ENCODE measurements at regions not wholly inside any gene's neighbourhood (a gene's known extent, or its start where the extent isn't known, plus 50 kb on each side); places are given as distances from the start of the nearest gene placed in this dataset.

DNA sequence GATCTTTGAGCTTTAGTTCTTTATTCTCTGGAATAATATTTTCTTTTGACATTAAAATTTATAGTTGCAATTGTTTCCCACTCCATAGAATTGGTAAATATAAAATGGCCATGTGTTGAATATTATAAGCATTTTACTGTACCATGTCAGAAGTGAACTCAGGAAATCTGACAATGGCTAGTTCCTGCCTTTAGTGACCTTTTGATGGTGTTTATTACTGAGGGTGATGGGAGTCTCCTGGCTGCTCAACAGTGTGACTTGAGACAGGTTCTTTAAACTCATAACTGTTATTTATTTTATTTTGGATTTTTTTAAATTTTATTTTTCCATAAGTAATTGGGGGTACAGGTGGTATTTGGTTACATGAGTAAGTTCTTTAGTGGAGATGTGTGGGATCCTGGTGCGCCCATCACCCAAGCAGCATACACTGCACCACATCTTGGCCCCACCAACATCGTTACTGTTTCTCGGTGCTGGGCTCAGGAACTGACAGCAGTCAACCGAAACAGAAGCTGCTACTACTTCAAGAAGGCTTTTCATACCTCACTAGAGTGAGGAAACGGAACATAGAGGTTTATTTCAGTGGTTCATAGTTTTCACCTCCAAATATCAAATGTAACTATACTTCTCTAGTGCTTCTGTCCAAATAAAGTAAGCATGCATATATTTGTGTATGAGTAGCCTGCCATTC, 90.4 kb downstream of the PLEKHG1 start (continued):
- TF ChIP-seq, protein P1, sequence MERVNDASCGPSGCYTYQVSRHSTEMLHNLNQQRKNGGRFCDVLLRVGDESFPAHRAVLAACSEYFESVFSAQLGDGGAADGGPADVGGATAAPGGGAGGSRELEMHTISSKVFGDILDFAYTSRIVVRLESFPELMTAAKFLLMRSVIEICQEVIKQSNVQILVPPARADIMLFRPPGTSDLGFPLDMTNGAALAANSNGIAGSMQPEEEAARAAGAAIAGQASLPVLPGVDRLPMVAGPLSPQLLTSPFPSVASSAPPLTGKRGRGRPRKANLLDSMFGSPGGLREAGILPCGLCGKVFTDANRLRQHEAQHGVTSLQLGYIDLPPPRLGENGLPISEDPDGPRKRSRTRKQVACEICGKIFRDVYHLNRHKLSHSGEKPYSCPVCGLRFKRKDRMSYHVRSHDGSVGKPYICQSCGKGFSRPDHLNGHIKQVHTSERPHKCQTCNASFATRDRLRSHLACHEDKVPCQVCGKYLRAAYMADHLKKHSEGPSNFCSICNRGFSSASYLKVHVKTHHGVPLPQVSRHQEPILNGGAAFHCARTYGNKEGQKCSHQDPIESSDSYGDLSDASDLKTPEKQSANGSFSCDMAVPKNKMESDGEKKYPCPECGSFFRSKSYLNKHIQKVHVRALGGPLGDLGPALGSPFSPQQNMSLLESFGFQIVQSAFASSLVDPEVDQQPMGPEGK (CRISPR knock-in tag; IDR thresholded peaks at IDR 0.05; ENCODE audit: borderline replicate concordance), result no peak
- no peak for TF ChIP-seq ZFP30 (CRISPR knock-in tag; IDR thresholded peaks at IDR 0.05)
- TF ChIP-seq SNAI2 (CRISPR knock-in tag; IDR thresholded peaks at IDR 0.05), result no peak
- no peak for TF ChIP-seq RARB (CRISPR knock-in tag; IDR thresholded peaks at IDR 0.05)

DNA sequence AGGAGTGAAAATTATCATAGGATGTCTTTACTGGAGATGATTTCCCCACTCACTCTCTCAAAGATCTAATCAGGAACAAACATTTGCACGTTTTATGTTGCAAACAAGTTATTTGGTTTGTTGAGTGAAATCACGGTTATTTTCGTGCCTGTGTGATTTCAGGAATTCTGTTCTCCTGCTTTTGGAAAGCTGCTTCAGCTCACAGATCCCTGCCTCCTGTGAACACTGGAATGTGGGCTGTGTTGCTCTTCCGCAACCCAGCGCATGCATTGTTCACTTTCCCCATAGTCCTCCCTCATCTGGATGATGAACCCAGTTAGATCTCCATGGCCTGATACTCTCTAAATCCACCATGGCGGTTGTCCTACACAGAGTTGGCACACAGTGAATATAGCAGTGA, 91.0 kb downstream of the PLEKHG1 start:
- no peak for ATAC-seq
- TF ChIP-seq ZFP3 (CRISPR knock-in tag; IDR thresholded peaks at IDR 0.05), result no peak
- no peak for TF ChIP-seq ZNF70 (CRISPR knock-in tag; IDR thresholded peaks at IDR 0.05)
- TF ChIP-seq, protein P1 (CRISPR knock-in tag; IDR thresholded peaks at IDR 0.05; ENCODE audit: borderline replicate concordance), result no peak
- TF ChIP-seq TCF4 (CRISPR knock-in tag; IDR thresholded peaks at IDR 0.05; ENCODE audit: borderline replicate concordance), result no peak
- TF ChIP-seq ARNTL (CRISPR knock-in tag; IDR thresholded peaks at IDR 0.05; ENCODE audit: borderline replicate concordance, low read depth), result no peak
- no peak for TF ChIP-seq ZC3H10 (CRISPR knock-in tag; IDR thresholded peaks at IDR 0.05)
- TF ChIP-seq CSDC2 (CRISPR knock-in tag; IDR thresholded peaks at IDR 0.05), result no peak
- TF ChIP-seq OSR1 (CRISPR knock-in tag; IDR thresholded peaks at IDR 0.05), result no peak
- TF ChIP-seq RARB (CRISPR knock-in tag; IDR thresholded peaks at IDR 0.05), result no peak
- TF ChIP-seq ZNF8 (CRISPR knock-in tag; IDR thresholded peaks at IDR 0.05), result no peak
- no peak for TF ChIP-seq ISL1 (CRISPR knock-in tag; IDR thresholded peaks at IDR 0.05)
- no peak for TF ChIP-seq SNAI2 (CRISPR knock-in tag; IDR thresholded peaks at IDR 0.05)
- no peak for TF ChIP-seq BACH2 (CRISPR knock-in tag; IDR thresholded peaks at IDR 0.05; ENCODE audit: borderline replicate concordance)
- TF ChIP-seq, protein P2, sequence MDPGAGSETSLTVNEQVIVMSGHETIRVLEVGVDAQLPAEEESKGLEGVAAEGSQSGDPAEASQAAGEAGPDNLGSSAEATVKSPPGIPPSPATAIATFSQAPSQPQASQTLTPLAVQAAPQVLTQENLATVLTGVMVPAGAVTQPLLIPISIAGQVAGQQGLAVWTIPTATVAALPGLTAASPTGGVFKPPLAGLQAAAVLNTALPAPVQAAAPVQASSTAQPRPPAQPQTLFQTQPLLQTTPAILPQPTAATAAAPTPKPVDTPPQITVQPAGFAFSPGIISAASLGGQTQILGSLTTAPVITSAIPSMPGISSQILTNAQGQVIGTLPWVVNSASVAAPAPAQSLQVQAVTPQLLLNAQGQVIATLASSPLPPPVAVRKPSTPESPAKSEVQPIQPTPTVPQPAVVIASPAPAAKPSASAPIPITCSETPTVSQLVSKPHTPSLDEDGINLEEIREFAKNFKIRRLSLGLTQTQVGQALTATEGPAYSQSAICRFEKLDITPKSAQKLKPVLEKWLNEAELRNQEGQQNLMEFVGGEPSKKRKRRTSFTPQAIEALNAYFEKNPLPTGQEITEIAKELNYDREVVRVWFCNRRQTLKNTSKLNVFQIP (CRISPR knock-in tag; IDR thresholded peaks at IDR 0.05; ENCODE audit: borderline replicate concordance, low read depth), result no peak
- TF ChIP-seq ESRRG (CRISPR knock-in tag; IDR thresholded peaks at IDR 0.05), result no peak
- TF ChIP-seq PPARA (CRISPR knock-in tag; IDR thresholded peaks at IDR 0.05; ENCODE audit: borderline replicate concordance), result no peak

DNA sequence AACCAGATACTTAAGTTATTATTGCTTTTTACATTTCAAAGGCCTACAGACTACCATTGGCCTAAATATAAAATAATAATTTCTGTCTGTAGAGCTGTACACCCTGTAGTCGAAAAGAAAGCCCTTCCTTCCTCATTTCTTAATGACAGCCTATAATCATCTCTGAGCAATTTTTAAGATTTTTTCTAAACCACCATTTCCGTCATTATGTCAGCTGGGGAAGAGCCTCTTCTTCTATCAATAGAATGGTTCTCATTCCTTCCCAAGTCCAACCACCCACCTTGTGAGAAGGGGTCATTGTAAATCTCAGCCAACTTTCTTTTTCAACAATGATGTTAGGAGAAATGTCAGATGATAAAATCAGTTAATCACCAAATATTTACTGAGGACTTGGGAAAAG, 91.8 kb downstream of the PLEKHG1 start:
- ATAC-seq, result no peak
- no peak for TF ChIP-seq ZC3H10 (CRISPR knock-in tag; IDR thresholded peaks at IDR 0.05)
- TF ChIP-seq BACH2 (CRISPR knock-in tag; IDR thresholded peaks at IDR 0.05; ENCODE audit: borderline replicate concordance), result no peak
- TF ChIP-seq SNAI2 (CRISPR knock-in tag; IDR thresholded peaks at IDR 0.05), result no peak
- TF ChIP-seq, protein P1 (CRISPR knock-in tag; IDR thresholded peaks at IDR 0.05; ENCODE audit: borderline replicate concordance), result no peak
- TF ChIP-seq ARNTL (CRISPR knock-in tag; IDR thresholded peaks at IDR 0.05; ENCODE audit: borderline replicate concordance, low read depth), result no peak
- TF ChIP-seq PPARA (CRISPR knock-in tag; IDR thresholded peaks at IDR 0.05; ENCODE audit: borderline replicate concordance), result no peak
- TF ChIP-seq TCF4 (CRISPR knock-in tag; IDR thresholded peaks at IDR 0.05; ENCODE audit: borderline replicate concordance), result no peak
- TF ChIP-seq OSR1 (CRISPR knock-in tag; IDR thresholded peaks at IDR 0.05), result no peak
- no peak for TF ChIP-seq TOX (CRISPR knock-in tag; IDR thresholded peaks at IDR 0.05; ENCODE audit: borderline replicate concordance)
- TF ChIP-seq ZNF565 (CRISPR knock-in tag; conservative IDR thresholded peaks at IDR 0.05; ENCODE audit: low read depth), result no peak
- TF ChIP-seq ESRRG (CRISPR knock-in tag; IDR thresholded peaks at IDR 0.05), result no peak
- TF ChIP-seq, protein P3, sequence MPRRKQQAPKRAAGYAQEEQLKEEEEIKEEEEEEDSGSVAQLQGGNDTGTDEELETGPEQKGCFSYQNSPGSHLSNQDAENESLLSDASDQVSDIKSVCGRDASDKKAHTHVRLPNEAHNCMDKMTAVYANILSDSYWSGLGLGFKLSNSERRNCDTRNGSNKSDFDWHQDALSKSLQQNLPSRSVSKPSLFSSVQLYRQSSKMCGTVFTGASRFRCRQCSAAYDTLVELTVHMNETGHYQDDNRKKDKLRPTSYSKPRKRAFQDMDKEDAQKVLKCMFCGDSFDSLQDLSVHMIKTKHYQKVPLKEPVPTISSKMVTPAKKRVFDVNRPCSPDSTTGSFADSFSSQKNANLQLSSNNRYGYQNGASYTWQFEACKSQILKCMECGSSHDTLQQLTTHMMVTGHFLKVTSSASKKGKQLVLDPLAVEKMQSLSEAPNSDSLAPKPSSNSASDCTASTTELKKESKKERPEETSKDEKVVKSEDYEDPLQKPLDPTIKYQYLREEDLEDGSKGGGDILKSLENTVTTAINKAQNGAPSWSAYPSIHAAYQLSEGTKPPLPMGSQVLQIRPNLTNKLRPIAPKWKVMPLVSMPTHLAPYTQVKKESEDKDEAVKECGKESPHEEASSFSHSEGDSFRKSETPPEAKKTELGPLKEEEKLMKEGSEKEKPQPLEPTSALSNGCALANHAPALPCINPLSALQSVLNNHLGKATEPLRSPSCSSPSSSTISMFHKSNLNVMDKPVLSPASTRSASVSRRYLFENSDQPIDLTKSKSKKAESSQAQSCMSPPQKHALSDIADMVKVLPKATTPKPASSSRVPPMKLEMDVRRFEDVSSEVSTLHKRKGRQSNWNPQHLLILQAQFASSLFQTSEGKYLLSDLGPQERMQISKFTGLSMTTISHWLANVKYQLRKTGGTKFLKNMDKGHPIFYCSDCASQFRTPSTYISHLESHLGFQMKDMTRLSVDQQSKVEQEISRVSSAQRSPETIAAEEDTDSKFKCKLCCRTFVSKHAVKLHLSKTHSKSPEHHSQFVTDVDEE (CRISPR knock-in tag; IDR thresholded peaks at IDR 0.05), result no peak
- TF ChIP-seq ZNF8 (CRISPR knock-in tag; IDR thresholded peaks at IDR 0.05), result no peak
- TF ChIP-seq, protein P2 (CRISPR knock-in tag; IDR thresholded peaks at IDR 0.05; ENCODE audit: borderline replicate concordance, low read depth), result no peak
- TF ChIP-seq RARB (CRISPR knock-in tag; IDR thresholded peaks at IDR 0.05), result no peak
- TF ChIP-seq, protein P4, sequence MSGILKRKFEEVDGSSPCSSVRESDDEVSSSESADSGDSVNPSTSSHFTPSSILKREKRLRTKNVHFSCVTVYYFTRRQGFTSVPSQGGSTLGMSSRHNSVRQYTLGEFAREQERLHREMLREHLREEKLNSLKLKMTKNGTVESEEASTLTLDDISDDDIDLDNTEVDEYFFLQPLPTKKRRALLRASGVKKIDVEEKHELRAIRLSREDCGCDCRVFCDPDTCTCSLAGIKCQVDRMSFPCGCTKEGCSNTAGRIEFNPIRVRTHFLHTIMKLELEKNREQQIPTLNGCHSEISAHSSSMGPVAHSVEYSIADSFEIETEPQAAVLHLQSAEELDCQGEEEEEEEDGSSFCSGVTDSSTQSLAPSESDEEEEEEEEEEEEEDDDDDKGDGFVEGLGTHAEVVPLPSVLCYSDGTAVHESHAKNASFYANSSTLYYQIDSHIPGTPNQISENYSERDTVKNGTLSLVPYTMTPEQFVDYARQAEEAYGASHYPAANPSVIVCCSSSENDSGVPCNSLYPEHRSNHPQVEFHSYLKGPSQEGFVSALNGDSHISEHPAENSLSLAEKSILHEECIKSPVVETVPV (CRISPR knock-in tag; IDR thresholded peaks at IDR 0.05), result no peak
- TF ChIP-seq ZNF70 (CRISPR knock-in tag; IDR thresholded peaks at IDR 0.05), result no peak
- no peak for TF ChIP-seq ZFP3 (CRISPR knock-in tag; IDR thresholded peaks at IDR 0.05)

Measured in SK-N-SH treated with all-trans-retinoic acid at 6 μM for 48 hours (cell line).